NCI-H226 (cell line): ENCODE measurements at regions not wholly inside any gene's neighbourhood (a gene's known extent, or its start where the extent isn't known, plus 50 kb on each side); places are given as distances from the start of the nearest gene placed in this dataset.

Experiments
- DNase-seq: peaks from one replicate; pipeline ENCODE4 v3.0.0-alpha.2; 2015

- DNase-seq: no peak
Observed at GRCh38 chr3:3553236-3553635, 246.0 kb upstream of the LRRN1 start.

DNA sequence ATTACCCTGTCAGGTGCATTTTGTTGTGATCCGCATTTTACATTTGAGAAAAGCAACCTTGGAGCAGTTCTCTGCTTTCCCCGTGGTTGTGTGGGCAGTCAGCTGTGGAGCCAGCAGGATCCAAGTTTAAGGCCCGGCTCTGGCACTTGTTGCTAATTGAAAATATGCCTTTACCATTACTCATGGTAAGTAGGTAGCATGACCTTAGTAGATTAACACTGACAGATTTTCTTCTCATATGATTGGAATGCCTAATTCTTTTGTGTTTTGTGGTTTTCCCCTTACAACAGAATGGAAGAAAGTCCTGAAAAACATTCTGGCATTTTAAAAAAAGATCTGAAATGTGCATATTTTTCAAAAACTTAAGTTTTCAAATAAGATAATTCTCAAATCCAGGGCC is 246.5 kb upstream of the LRRN1 start:
- peak; percentile 78 for DNase-seq

DNA sequence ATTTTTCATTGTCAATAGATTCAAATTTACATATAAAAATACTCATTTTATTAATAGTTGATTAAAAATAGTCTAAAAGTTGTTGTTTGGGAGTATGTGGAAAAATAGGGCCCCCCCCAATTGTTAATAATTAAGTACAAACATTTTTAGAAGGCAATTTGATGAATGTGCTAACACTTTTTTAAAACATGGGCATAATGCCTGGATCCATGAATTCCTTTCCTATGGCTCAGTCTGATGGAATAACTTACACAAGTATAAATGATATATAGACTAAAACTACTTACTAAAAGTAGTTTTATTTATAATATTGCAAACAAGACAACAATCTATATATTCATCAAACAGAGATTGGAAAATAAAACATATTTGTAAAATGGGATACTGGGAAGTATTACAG is 247.2 kb upstream of the LRRN1 start:
- DNase-seq: peak; percentile 34

DNA sequence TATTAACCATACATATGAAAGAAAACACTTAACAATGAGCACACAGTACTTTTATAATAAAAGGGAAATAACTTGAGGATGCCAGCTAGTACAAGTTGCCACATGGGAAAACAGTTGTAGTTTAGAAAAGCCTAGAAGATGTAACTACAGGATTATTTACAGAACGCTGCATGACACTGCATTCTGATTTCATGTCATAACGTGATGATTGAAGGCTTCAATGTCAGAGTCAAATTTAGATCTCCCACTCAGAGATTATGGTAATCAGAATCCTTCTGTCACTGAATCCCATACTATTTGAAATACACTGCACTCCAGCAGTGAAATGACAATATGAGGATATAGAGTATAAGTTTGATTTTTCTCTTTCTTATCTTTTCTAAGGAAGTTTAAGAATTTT is 253.9 kb upstream of the LRRN1 start:
- DNase-seq: no peak

DNA sequence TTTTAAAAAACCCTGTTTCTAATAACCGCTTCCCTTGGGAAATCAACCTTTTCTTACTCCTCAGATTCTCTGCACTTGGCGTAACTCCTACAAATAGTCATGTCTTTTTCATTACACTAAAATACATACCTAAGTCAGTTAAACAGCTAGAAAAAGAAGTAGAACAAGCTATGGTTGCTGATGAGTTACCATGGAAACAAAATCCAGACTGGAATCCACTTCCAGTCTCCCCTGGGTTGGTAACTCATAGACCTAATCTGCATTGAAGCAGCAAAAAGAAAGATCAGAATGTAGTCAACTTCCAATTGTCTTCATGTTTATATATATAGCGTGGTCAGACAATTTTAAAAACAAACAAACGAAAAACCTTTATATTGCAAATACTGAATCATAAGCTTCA is 260.8 kb upstream of the LRRN1 start:
- no peak for DNase-seq

DNA sequence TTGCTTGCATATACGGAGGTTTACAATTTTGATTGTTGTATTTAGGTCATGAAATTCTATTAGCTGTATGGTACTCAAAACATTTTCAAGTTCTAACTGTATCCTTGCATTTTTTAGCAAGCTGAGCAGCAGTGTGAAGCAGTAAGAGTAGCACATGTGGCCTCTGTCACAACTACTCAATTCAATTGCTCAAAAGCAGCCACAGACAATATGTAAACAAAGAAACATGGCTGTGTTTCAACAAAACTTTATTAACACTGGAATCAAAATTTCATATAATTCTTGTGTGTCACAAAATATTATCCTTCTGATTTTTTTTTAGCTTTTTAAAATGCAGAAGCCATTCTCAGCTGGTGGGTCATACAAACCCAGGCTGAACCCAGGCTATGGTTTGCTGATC is 266.7 kb upstream of the LRRN1 start:
- DNase-seq: no peak

- DNase-seq: no peak
Observed at GRCh38 chr3:3531476-3531875, 267.8 kb upstream of the LRRN1 start.

- DNase-seq: no peak
Observed at GRCh38 chr3:3519266-3519665, 280.0 kb upstream of the LRRN1 start.

DNA sequence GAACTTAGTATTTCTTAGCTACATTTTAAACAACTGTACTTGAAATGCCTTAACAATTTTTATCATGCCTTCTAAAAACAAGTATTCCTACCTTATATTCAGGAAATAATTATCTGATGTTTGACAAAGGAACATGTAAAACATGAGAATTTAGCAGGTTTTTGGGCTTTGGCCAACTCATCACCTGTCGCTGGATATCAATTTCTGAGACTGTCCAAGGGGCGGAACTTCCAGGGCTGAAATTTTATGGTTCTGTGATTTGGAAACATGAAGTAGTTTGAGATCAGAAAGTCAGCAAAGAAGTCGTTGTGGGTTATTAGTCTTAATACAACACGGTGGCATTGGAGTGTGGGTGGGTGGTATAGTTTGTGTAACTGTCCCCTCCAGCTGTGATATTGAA is 282.2 kb upstream of the LRRN1 start:
- no peak for DNase-seq

DNA sequence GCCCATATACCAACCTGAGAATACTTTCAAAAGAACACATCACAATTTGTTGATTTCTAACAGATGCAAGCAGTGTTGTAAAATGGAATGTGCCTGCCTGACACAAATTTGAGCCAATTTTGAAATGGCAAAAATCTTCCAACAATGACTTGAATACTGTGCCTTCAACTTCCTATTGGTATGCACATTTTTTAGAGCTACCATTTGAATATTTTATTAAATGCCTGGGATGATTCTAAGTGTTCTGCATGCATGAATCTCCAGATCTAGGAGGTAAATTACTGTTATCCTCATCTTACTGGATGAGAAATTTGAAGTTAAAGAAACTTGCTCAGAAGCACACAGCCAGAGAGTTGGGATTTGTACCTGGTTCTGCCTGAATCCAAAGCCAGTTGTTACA is 282.8 kb upstream of the LRRN1 start:
- DNase-seq: no peak

DNA sequence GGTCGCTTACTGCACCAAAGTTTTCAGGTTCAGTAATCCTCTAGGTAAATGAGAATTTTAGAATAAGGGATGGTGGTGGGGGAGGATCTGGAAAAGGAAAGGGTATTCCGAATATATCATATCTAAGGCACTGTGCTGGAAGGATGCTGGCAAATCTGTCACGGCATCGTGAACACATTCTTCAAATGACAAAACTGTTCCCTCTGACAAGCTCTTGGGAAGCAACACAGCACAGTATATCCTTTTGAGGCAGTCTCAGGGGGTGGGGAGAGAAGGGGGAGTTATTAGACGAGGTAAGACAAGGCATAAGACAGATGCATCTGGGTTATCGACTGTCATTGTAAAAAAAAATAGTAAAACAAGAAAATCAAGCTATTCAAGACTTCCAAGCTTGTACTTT is 289.6 kb upstream of the LRRN1 start:
- DNase-seq: no peak

DNA sequence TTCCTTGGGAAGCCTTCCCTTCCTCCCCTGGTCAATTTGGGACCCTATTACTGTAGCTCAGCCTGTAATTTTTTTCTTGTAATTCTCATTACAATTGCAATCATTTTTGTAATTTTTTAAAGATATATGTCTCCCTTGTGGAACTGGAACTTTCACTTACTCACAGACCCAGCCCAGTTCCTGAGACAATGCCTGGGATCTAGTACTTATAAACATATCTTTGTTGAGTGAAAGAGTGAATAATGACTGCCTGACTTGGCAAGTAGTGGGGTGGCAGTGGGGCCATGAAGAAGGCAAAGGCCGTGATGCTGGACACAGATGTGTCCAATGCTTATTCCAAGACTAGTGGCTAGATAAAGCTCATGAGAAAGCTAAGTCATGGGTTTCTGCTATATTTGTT is 294.5 kb upstream of the LRRN1 start:
- no peak for DNase-seq

GRCh38 chr3:3503411-3503810 is 295.8 kb upstream of the LRRN1 start:
- no peak for DNase-seq

- DNase-seq: no peak
Observed at GRCh38 chr3:3499987-3500386, 299.2 kb upstream of the LRRN1 start.

- DNase-seq: no peak
Observed at GRCh38 chr3:3499012-3499562, 300.1 kb upstream of the LRRN1 start.

DNA sequence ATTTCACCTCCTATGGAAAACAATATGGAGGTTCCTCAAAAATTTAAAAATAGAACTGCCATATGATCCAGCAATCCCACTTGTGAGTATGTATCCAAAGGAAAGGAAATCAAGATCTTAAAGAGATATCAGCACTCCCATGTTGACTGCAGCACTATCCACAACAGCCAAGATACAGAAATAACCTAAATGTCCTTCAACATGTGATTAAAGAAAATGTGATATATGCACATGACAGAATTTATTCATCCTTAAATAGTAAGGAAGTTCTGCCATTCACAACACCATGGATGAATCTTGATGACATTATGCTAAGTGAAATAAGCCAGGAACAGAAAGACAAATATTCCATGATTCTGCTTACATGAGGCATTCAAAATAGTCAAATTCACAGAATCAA is 303.6 kb upstream of the LRRN1 start:
- no peak for DNase-seq

DNA sequence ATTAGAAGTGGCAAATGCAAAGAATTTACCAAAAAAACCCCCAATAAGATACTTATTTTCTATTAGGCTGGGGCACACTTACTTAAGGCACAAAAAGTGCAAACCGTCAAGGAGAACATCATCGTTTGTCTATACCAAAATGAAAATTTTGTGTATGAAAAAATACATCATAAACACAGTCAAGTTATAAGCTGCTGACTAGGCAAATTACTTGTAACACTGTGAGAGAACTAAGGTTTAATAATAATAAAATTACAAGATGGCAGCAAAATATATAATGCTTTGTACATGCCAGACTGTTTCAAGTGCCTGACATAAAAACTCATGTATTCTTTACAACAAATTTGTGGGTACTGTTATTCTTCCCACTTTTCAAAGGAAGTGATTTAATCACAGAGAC is 297.2 kb upstream of the CRBN start:
- DNase-seq: no peak

GRCh38 chr3:3468596-3468995 is 289.1 kb upstream of the CRBN start:
- no peak for DNase-seq

GRCh38 chr3:3464131-3464530 is 284.6 kb upstream of the CRBN start:
- no peak for DNase-seq

DNA sequence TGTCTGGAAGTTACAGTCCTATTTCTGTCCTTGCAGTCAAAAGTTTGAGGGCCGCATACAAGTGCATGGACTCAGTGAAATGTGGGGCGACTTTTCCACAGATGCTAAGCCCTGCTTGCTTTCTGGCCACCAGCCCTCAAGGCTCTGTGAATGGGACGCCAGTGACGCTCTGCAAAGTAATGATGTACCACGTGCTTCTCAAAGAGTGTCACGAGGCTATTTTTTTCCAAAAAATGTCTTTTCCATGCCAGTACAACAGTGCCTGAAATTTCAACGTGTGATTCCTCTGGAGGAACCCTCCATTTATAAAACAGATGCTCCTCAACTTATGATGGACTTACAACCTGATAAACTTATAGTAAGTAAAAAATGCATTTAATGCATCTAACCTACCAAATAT is 281.8 kb upstream of the CRBN start:
- DNase-seq: no peak

DNA sequence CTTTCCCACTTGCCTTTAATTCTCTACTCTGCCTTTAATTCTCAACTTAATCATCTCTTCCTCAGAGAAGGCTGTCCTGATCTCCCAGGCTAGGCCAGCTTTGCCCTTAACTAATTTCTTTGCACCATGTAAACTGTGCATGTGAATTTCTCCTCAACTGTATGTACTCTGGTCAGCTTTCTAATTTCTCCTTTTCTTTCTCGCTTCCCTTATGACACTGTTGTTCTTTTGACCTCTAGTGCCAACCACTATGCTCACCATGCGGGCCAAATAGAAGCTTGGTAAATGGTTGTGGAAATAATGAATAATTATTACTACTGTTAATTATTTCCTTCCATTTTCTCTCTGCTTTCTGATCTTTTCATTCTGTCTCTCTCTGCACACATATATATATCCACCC is 269.0 kb upstream of the CRBN start:
- no peak for DNase-seq

GRCh38 chr3:3447641-3448040 is 268.1 kb upstream of the CRBN start:
- DNase-seq: no peak

- no peak for DNase-seq
Observed at GRCh38 chr3:3446251-3446650, 266.8 kb upstream of the CRBN start.

- DNase-seq: no peak
Observed at GRCh38 chr3:3443482-3443881, 264.0 kb upstream of the CRBN start.

DNA sequence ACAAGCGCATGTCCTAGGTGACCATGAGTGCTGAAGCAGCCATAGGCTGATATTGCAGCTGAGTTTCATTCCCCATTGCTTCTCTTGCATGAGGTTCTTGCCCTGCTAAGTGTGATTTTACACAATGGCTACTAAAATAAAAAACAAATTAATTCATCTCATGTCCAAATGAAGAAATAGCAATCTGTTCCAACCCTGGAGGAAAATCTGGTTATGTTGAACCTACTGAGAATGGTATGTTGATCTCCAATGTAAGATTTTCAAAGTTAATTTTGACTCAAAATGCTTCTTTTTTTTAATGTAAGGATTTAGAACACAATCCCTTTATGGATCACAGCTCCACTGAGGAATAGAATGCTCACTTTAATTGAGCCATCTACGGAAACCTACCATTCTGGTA is 254.2 kb upstream of the CRBN start:
- DNase-seq: no peak

- no peak for DNase-seq
Observed at GRCh38 chr3:3429841-3430240, 250.3 kb upstream of the CRBN start.
